AG08395 (cell line): ENCODE measurements at regions not wholly inside any gene's neighbourhood (a gene's known extent, or its start where the extent isn't known, plus 50 kb on each side); places are given as distances from the start of the nearest gene placed in this dataset.

Experiments
- DNase-seq: peaks from one replicate; pipeline ENCODE4 v3.0.0; 2012; ENCODE audit warnings: mixed read lengths, low spot score

- DNase-seq, result no peak
Measured at GRCh38 chr10:131487822-131488221, 176.3 kb upstream of the TCERG1L start.

GRCh38 chr10:131490991-131491594, 179.6 kb upstream of the TCERG1L start:
- DNase-seq, result no peak

DNA sequence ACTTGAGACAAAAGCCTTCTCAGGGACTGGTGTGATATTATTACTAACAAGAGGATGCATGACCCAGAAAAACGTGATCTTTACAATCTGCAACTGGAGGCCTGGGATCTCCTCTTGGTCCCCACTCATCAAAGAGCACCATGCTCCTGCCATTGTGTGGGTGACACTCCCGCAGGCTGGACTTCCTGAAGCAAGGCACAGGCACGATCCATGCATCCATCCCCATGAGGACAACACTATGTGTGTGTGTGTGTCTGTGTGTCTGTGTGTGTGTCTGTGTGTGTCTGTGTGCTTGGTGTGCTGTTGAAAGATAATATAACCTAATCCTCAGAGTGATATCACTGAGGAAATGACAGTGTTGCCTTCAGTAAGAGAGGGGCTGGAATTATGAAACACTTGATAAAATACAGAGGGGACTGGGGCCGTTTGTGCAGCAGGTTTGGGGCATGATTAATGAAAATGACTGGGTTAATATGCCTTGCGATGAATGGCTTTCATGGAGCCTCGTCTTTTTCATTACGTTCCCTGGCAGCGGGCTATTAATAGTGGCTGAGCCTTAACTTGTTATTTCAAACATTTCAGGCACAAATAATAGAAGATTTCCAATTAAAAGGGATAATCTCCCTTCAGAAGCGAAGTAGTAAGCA, 180.8 kb upstream of the TCERG1L start:
- no peak for DNase-seq

DNA sequence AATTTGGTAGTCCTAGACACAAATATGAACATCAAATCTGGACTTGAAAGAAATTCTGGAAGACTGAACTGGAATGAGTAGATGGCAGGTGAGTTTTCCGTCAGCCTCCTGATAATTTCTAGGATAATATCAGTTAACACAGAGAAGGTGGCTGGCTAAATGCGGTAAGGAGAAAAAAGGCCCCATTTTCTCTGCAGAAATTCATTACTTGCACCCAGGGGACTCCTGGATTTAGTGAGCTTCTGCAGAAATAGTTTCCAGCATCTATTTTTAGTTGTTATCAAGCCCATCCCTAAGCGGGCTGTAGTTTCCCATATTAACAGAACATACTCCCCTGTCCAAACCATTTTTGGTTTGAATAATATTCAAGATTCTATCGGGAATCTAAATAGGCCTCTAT, 181.9 kb upstream of the TCERG1L start:
- no peak for DNase-seq

- no peak for DNase-seq
Measured at GRCh38 chr10:131494451-131494850, 182.9 kb upstream of the TCERG1L start.

DNA sequence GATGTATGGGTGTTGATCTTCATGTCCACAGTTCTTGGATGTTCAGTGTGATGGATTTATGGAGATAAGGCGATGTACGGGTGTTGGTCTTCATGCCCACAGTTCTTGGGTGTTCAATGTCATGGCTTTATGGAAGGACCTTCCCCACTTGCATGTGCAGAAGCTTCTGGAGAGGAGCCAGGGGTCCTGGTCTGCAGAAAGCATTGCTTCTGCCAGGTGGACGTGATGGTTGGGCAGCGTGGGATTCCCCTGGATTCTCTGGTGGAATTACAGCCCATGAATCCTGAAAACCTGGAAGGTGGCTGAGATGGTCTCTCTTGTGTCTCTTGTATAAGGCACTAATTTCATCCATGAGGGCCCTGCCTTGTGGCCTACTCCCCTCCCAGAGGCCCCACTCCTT, 183.7 kb upstream of the TCERG1L start:
- DNase-seq, result no peak

GRCh38 chr10:131495892-131496291, 184.4 kb upstream of the TCERG1L start:
- no peak for DNase-seq

DNA sequence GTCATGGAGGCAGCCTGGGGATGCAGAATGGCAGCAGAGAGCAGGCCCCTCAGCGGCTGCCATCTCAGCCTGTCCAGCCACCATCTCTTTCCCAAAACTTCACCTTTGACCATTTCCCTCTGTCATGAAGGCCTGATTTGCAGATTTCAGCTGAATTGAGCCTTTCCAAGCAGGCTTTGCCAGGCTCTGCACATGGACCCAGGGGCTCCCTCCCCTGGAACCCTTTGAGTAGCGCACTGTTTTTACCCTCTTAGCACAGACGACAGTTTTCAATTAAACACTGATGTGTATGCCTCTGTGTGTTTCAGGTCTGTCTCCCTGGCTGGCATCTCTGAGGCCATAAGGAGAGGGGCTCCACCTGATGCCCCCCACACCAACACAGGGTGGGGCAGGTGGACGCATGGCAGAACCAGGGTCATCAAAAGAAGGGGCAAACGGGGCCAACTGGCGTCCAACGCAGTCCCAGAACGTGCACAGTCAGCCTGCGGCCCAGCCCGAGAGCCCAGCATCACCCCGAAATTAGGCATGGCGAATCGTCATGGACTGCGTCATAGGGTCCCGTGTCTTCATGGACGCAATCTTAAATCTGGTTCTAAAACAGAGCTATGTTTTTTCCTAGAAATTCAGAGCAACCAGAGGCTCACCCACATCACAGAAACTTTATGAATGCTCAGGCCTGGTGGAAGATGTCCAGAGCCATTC, 185.0 kb upstream of the TCERG1L start:
- no peak for DNase-seq

DNA sequence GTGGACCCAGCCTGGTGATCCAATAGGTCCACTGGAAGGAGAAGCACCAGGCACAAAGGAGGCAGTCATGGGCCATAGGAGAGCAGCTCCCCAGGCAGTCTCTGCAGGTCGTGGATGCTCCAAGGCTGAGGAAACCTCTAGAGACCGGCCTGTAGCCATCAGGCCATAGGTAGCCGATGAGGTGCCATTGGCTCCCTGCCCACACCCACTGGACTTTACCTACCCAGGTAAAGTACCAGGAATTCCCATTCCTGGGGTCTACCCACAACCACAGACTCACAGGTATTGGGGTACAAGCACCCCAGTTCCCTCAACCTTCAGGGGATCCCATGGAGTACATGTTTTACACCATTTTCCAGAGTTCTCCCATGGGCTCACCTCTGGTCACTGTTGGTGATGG, 188.0 kb upstream of the TCERG1L start:
- DNase-seq, result no peak

DNA sequence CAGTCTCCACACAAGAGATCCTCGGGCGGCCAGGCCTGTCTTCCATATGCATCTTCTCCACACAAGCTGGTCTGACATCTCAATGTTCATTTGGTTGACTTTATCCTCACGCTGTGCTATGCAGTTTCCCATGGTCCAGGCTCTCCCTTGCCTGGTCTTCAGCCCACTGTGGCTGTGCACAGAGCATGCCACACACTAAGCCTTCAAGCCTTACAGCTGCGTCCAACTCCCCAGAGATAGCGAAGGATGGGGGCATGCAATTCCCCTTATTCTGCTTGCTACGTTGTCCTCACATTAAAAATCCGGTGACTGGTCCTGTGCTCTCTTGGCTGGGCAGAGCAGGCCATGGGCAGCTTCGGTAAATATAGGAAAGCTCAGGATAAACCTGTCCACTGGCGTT, 188.7 kb upstream of the TCERG1L start:
- DNase-seq, result no peak

- DNase-seq, result no peak
Measured at GRCh38 chr10:131500892-131501291, 189.4 kb upstream of the TCERG1L start.

GRCh38 chr10:131503992-131504391, 192.5 kb upstream of the TCERG1L start:
- no peak for DNase-seq

- no peak for DNase-seq
Measured at GRCh38 chr10:131511391-131511790, 199.9 kb upstream of the TCERG1L start.

GRCh38 chr10:131512852-131513251, 201.3 kb upstream of the TCERG1L start:
- no peak for DNase-seq

DNA sequence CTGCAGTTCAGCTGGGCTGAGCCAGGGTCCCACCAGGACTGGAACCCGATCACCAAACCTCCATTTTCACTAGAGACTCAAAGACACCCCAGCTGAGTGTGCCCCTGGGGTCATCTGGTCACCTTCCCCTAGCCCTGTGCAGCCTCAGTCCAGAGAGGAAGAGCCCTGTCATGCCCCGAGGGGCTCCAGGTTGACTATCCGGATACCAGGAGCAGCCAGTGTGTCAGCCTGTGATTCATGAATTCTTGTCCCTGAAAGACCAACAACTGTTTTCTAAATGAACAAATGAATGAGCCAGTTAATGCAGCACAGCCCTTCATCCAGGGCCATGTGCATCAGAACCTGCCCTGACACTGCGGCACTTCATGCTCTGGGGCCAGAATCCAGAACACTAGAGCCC, 201.9 kb upstream of the TCERG1L start:
- no peak for DNase-seq

DNA sequence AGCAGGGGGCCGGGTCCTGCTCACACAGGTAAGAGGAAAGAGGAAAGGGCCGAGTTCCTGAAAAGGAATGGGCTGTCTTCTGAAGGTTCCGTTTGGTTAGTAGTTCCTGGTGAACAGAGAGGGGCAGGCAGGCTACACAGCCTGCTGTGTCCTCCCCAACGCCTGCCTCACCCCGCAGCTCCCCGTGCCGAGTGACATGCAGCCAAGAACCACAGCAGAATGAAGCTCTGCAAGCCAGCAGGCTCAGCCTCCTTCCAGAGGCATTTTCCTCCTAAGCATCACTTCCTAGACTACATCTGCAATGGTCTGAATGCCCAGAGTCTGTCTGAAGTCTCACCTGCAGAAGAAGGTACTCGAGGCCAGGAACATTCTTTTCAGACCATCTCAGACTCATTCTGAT, 202.4 kb upstream of the TCERG1L start:
- DNase-seq, result no peak

- DNase-seq, result no peak
Measured at GRCh38 chr10:131514454-131514853, 202.9 kb upstream of the TCERG1L start.

DNA sequence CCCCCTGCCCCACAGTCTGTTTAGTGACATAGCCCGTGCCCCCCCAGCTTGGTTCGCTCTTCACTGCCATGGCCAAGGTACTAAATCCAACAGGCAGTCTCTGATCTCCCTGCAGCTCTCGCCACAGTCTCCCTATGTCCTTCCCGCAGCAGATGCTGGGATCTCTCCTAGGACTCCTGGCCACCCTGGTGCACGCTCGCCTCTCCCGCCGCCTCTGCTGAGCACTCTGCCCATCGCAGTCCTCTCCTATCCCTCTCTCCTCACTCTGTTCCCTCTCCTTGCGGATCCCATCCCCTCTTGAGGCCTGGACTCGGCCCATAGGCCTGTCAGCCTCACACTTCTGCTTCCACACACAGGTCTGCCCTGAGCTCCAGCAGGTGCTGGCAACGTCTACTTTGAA, 204.8 kb upstream of the TCERG1L start:
- DNase-seq, result no peak

- DNase-seq, result no peak
Measured at GRCh38 chr10:131517781-131518180, 206.3 kb upstream of the TCERG1L start.

- DNase-seq, result no peak
Measured at GRCh38 chr10:131519723-131520605, 208.4 kb upstream of the TCERG1L start.

GRCh38 chr10:131531265-131532190, 220.0 kb upstream of the TCERG1L start:
- DNase-seq, result no peak
